A549 (cell line): ENCODE measurements at regions not wholly inside any gene's neighbourhood (a gene's known extent, or its start where the extent isn't known, plus 50 kb on each side); places are given as distances from the start of the nearest gene placed in this dataset.

ENCODE experiments used
- ATAC-seq, 2 experiments: fragments of 200-7000 bp in 1 of 2; fragments of >200 bp in 1 of 2; cut with Nextera tagmentation in 1 of 2; cut with Tn5 transposase in 1 of 2; 3 replicates each; pipeline versions ENCODE4 v1.8.0 to v1.9.1; 2018 to 2020; ENCODE audit warnings: mild to moderate bottlenecking in 1 of 2, moderate library complexity in 1 of 2
- CTCF ChIA-PET: fragments of 300-600 bp; sonication (Branson Sonifier 250); formaldehyde crosslinking; extraction: SDS; loops from one replicate; lab custom pipeline; 2021; ENCODE audit warnings: antibody characterized with exemption, inconsistent platforms; lab: Yijun Ruan, JAX
- POLR2A ChIA-PET: fragments of 350-600 bp; formaldehyde crosslinking; extraction: SDS; loops from one replicate; lab custom pipeline; 2021; ENCODE audit warnings: antibody characterized with exemption, inconsistent platforms; lab: Yijun Ruan, JAX
- DNase-seq, 2 experiments: peaks; one replicate each; pipeline versions ENCODE4 v3.0.0 to v3.0.0-alpha.2; 2011 to 2016; ENCODE audit warnings: low read depth in 1 of 2, low spot score in 1 of 2
- FAIRE-seq: peaks from 2 replicates; lab custom pipeline; 2011; peaks lifted over from hg19 to GRCh38; lab: Jason Lieb, UNC
- H3K27ac ChIP-seq, 2 experiments: fragments of >200 bp; sonication (Bioruptor Twin); formaldehyde crosslinking; 3 replicates each; pipeline ENCODE4 v1.5.1; 2016 to 2017
- H3K4me1 ChIP-seq: fragments of >200 bp; sonication (Bioruptor Twin); formaldehyde crosslinking; 3 replicates; pipeline ENCODE4 v1.6.1; 2016
- H3K4me2 ChIP-seq: fragments of >200 bp; sonication (Bioruptor Twin); formaldehyde crosslinking; 3 replicates; pipeline ENCODE4 v1.6.1; 2016
- H3K4me3 ChIP-seq: fragments of >200 bp; sonication (Bioruptor Twin); formaldehyde crosslinking; 3 replicates; pipeline ENCODE4 v1.5.1; 2016
- H3K9me3 ChIP-seq: fragments of >200 bp; sonication (Bioruptor Twin); formaldehyde crosslinking; 3 replicates; pipeline ENCODE4 v1.6.1; 2016
- ATOH8 ChIP-seq: fragments of 250-450 bp; sonication (Bioruptor Pico); IDR thresholded peaks from 2 replicates; pipeline ENCODE4 v1.5.0; 2020; ENCODE audit warnings: low read depth, mild to moderate bottlenecking, moderate library complexity
- BCL3 ChIP-seq: fragments of >200 bp; sonication (Bioruptor Twin); formaldehyde crosslinking; IDR thresholded peaks from 3 replicates; pipeline ENCODE4 v1.6.1; 2016
- BHLHE40 ChIP-seq: IDR thresholded peaks from 2 replicates; pipeline ENCODE4 v1.6.1; 2012; ENCODE audit warnings: low read depth, low read length, inconsistent platforms
- CBX2 ChIP-seq: fragments of 200-600 bp; sonication (generic); IDR thresholded peaks from 2 replicates; pipeline ENCODE4 v1.6.1; 2016; ENCODE audit warnings: low read depth, mild to moderate bottlenecking, borderline replicate concordance
- CBX8 ChIP-seq: fragments of 200-600 bp; sonication (generic); IDR thresholded peaks from 2 replicates; pipeline ENCODE4 v1.6.1; 2016
- CEBPB ChIP-seq, 2 experiments: fragments of >200 bp in 1 of 2; sonication (Bioruptor Twin) in 1 of 2; formaldehyde crosslinking in 1 of 2; IDR thresholded peaks; 2 replicates each; pipeline ENCODE4 v1.6.1; 2012 to 2016
- ELK1 ChIP-seq: fragments of 150-350 bp; IDR thresholded peaks from 2 replicates; pipeline ENCODE4 v1.6.1; 2014; ENCODE audit warnings: low read depth, mild to moderate bottlenecking, low read length
- FOSB ChIP-seq: fragments of 250-450 bp; sonication (Bioruptor Pico); IDR thresholded peaks from 2 replicates; pipeline ENCODE4 v1.5.0; 2020; ENCODE audit warnings: mild to moderate bottlenecking, moderate library complexity
- GATA3 ChIP-seq: IDR thresholded peaks from 2 replicates; pipeline ENCODE4 v1.6.1; 2012; ENCODE audit warnings: borderline replicate concordance
- JUNB ChIP-seq: fragments of >200 bp; sonication (Bioruptor Twin); formaldehyde crosslinking; IDR thresholded peaks from 2 replicates; pipeline ENCODE4 v1.6.1; 2016
- MAFK ChIP-seq: fragments of 450-650 bp; IDR thresholded peaks from 2 replicates; pipeline ENCODE4 v1.6.1; 2014; ENCODE audit not compliant: partially characterized antibody
- MAZ ChIP-seq: fragments of 150-350 bp; IDR thresholded peaks from 2 replicates; pipeline ENCODE4 v1.6.1; 2014; ENCODE audit warnings: antibody characterized with exemption, low read depth, low read length, borderline replicate concordance
- NPAS2 ChIP-seq: fragments of 250-450 bp; sonication (Bioruptor Pico); IDR thresholded peaks from 2 replicates; pipeline ENCODE4 v1.8.0; 2022; ENCODE audit warnings: mild to moderate bottlenecking, moderate library complexity, borderline replicate concordance
- NR3C1 ChIP-seq: fragments of >200 bp; sonication (Bioruptor Twin); formaldehyde crosslinking; IDR thresholded peaks from 3 replicates; pipeline ENCODE4 v1.6.1; 2017
- PBX3 ChIP-seq: IDR thresholded peaks from 2 replicates; pipeline ENCODE4 v1.6.1; 2012
- POLR2AphosphoS2 ChIP-seq: conservative IDR thresholded peaks from 2 replicates; pipeline ENCODE4 v1.6.1; 2012; ENCODE audit warnings: low read length, improper control_type of control experiment, inconsistent platforms
- RAD21 ChIP-seq, 2 experiments: fragments of >200 bp in 1 of 2; sonication (Bioruptor Twin) in 1 of 2; formaldehyde crosslinking in 1 of 2; IDR thresholded peaks in 1 of 2; conservative IDR thresholded peaks in 1 of 2; 2 replicates in 1 of 2; 3 replicates in 1 of 2; pipeline ENCODE4 v1.6.1; 2012 to 2018; ENCODE audit warnings: inconsistent platforms in 1 of 2
- RARB ChIP-seq: fragments of 250-450 bp; sonication (Bioruptor Pico); IDR thresholded peaks from 2 replicates; pipeline ENCODE4 v1.8.0; 2021; ENCODE audit warnings: mild to moderate bottlenecking, moderate library complexity
- RCOR1 ChIP-seq: fragments of 150-350 bp; IDR thresholded peaks from 2 replicates; pipeline ENCODE4 v1.6.1; 2014; ENCODE audit warnings: antibody characterized with exemption, low read length, low read depth
- RFX5 ChIP-seq: fragments of 450-650 bp; IDR thresholded peaks from 2 replicates; pipeline ENCODE4 v1.7.1; 2014; ENCODE audit warnings: antibody characterized with exemption, mild to moderate bottlenecking, moderate library complexity
- RNF2 ChIP-seq: fragments of 200-600 bp; sonication (generic); IDR thresholded peaks from 2 replicates; pipeline ENCODE4 v1.6.1; 2016; ENCODE audit warnings: low read depth, mild to moderate bottlenecking, antibody characterized with exemption, moderate library complexity, borderline replicate concordance
- SMC3 ChIP-seq: fragments of >200 bp; sonication (Bioruptor Twin); formaldehyde crosslinking; IDR thresholded peaks from 3 replicates; pipeline ENCODE4 v1.6.1; 2018; ENCODE audit warnings: inconsistent platforms
- SREBF2 ChIP-seq: fragments of 450-650 bp; IDR thresholded peaks from 2 replicates; pipeline ENCODE4 v1.6.1; 2014; ENCODE audit warnings: mild to moderate bottlenecking, moderate library complexity
- TP53 ChIP-seq: fragments of 250-450 bp; sonication (Bioruptor Pico); IDR thresholded peaks from 2 replicates; pipeline ENCODE4 v1.5.0; 2021; ENCODE audit warnings: mild to moderate bottlenecking, moderate library complexity
- ZC3H11A ChIP-seq: fragments of 450-650 bp; IDR thresholded peaks from 2 replicates; pipeline ENCODE4 v1.6.1; 2014; ENCODE audit warnings: antibody characterized with exemption, mild to moderate bottlenecking
- WGBS: methylation state at CpG from one replicate; pipeline ENCODE4 v1.1.6; 2017; ENCODE audit errors: missing lambda C conversion rate; 5-methylcytosine and 5-hydroxymethylcytosine counted together

- TF ChIP-seq RAD21 (conservative IDR thresholded peaks at IDR 0.05 in 1 of 2, IDR thresholded peaks at IDR 0.05 in 1 of 2), result peak; percentile 69 to 80
- no peak for TF ChIP-seq RNF2
- TF ChIP-seq SMC3, result peak; percentile 80
- TF ChIP-seq RCOR1, result no peak
- no peak for TF ChIP-seq CEBPB (IDR thresholded peaks at IDR 0.05)
These were observed 317.2 kb downstream of the DEPDC1B start (continued) for GRCh38 chr5:60382716-60383115.

GRCh38 chr5:60379907-60380306, 320.1 kb downstream of the DEPDC1B start:
- TF ChIP-seq TP53 (CRISPR knock-in tag) (no peak), RARB (no peak)

GRCh38 chr5:60377826-60378225, 322.1 kb downstream of the DEPDC1B start:
- no peak overlapping the region for H3K4me3 ChIP-seq
- TF ChIP-seq BHLHE40 (no peak), NR3C1 (no peak), SREBF2 (no peak), BCL3 (no peak), NPAS2 (no peak), SMC3 (no peak), CBX8 (no peak), ZC3H11A (no peak), FOSB (CRISPR knock-in tag) (no peak)
- TF ChIP-seq, all 56 proteins: peak for 0
- Histone ChIP-seq H3K9me3 (no peaks in the 10 kb centered on the region), H3K4me2 (no peak overlapping the region), H3K4me1 (peaks cover 6% of the 10 kb centered on the region), H3K27ac (no peak overlapping the region)
- CTCF ChIA-PET, result no interaction called here
- POLR2A ChIA-PET, result interaction anchor here (0.6 kb wide), 1 partner anchor 298 kb away, joined by 3 read pairs; no protein-coding TSS in a partner anchor
- FAIRE-seq (peak; percentile 23), ATAC-seq (no peak), DNase-seq (no peak)
- 94% methylated on average over 1 of the region's 1 CpG for WGBS

More at GRCh38 chr5:60379907-60380306, 320.1 kb downstream of the DEPDC1B start:
- POLR2A ChIA-PET, result no interaction called here
- Histone ChIP-seq H3K27ac (no peak overlapping the region), H3K4me1 (no peaks in the 10 kb centered on the region), H3K4me2 (no peak overlapping the region), H3K4me3 (no peak overlapping the region), H3K9me3 (no peaks in the 10 kb centered on the region)
- DNase-seq, result no peak
- no peak for FAIRE-seq
- 92% methylated on average over 4 of the region's 4 CpGs for WGBS
- CTCF ChIA-PET, result interaction anchor here (3.0 to 4.9 kb wide), 2 partner anchors 10 to 570 kb away, joined by 12 to 38 read pairs; no protein-coding TSS in a partner anchor
- ATAC-seq, result no peak

GRCh38 chr5:60376860-60377259, 323.1 kb downstream of the DEPDC1B start:
- Histone ChIP-seq H3K4me3 (no peak overlapping the region), H3K27ac (no peak overlapping the region), H3K4me1 (peaks cover 15% of the 10 kb centered on the region), H3K4me2 (no peak overlapping the region), H3K9me3 (no peaks in the 10 kb centered on the region)
- WGBS, result 86% methylated on average over 4 of the region's 4 CpGs
- ChIA-PET CTCF (interaction anchor here (1.5 to 2.5 kb wide), 3 partner anchors 81 to 567 kb away, joined by 6 to 9 read pairs (median 7); no protein-coding TSS in a partner anchor), POLR2A (no interaction called here)
- ATAC-seq (no peak), FAIRE-seq (no peak), DNase-seq (no peak)
- TF ChIP-seq CBX2 (no peak), POLR2AphosphoS2 (no peak), BHLHE40 (no peak), ELK1 (no peak), JUNB (no peak), GATA3 (no peak), PBX3 (no peak), RARB (no peak), MAZ (no peak), MAFK (no peak), SREBF2 (no peak), RFX5 (no peak), ATOH8 (CRISPR knock-in tag) (no peak)
